Liver (tissue), 7 donors: ENCODE measurements at regions not wholly inside any gene's neighbourhood (a gene's known extent, or its start where the extent isn't known, plus 50 kb on each side); places are given as distances from the start of the nearest gene placed in this dataset.

Experiments
- DNase-seq: peaks from one replicate; pipeline ENCODE4 v3.0.0-alpha.2; 2017; ENCODE audit warnings: low spot score
- H3K27ac ChIP-seq, 2 donors: one replicate each; pipeline ENCODE4 v1.7.0; 2013; ENCODE audit warnings: inconsistent platforms in 2 of 2, low read length in 2 of 2, control low read depth in 1 of 2, low read depth in 1 of 2, mild to moderate bottlenecking in 1 of 2
- H3K27me3 ChIP-seq, 4 donors: one replicate each; pipeline versions ENCODE4 v1.6.1 to v1.7.0; 2013; ENCODE audit warnings: low read length in 3 of 4, inconsistent platforms in 1 of 4, mild to moderate bottlenecking in 1 of 4, moderate library complexity in 1 of 4; ENCODE audit not compliant: control insufficient read depth in 4 of 4, insufficient read depth in 4 of 4
- H3K36me3 ChIP-seq, 4 donors: one replicate each; pipeline versions ENCODE4 v1.6.1 to v1.7.0; 2013; ENCODE audit warnings: low read length in 3 of 4, mild to moderate bottlenecking in 3 of 4, low read depth in 1 of 4, moderate library complexity in 1 of 4; ENCODE audit not compliant: control insufficient read depth in 4 of 4, insufficient read depth in 3 of 4
- H3K4me1 ChIP-seq, 4 donors: one replicate each; pipeline versions ENCODE4 v1.6.1 to v1.7.0; 2013; ENCODE audit warnings: low read length in 3 of 4, mild to moderate bottlenecking in 3 of 4, moderate library complexity in 1 of 4; ENCODE audit not compliant: control insufficient read depth in 4 of 4, insufficient read depth in 4 of 4
- H3K4me3 ChIP-seq, 3 donors: one replicate each; pipeline versions ENCODE4 v1.6.1 to v1.7.0; 2013; ENCODE audit warnings: low read length in 3 of 3, control low read depth in 1 of 3, low read depth in 1 of 3, mild to moderate bottlenecking in 1 of 3
- H3K9ac ChIP-seq, 2 donors: one replicate each; pipeline ENCODE4 v1.7.0; 2013; ENCODE audit warnings: low read length in 2 of 2, mild to moderate bottlenecking in 2 of 2, moderate library complexity in 2 of 2, control low read depth in 1 of 2, low read depth in 1 of 2
- H3K9me3 ChIP-seq, 4 donors: one replicate each; pipeline versions ENCODE4 v1.6.1 to v1.7.0; 2013; ENCODE audit warnings: low read length in 3 of 4; ENCODE audit not compliant: control insufficient read depth in 4 of 4
- ATF3 ChIP-seq: IDR thresholded peaks from 2 replicates; pipeline ENCODE4 v1.6.1; 2016; ENCODE audit warnings: antibody characterized with exemption
- FOXA1 ChIP-seq: IDR thresholded peaks from 2 replicates; pipeline ENCODE4 v1.6.1; 2016; ENCODE audit warnings: antibody characterized with exemption
- FOXA2 ChIP-seq: IDR thresholded peaks from 2 replicates; pipeline ENCODE4 v1.6.1; 2016; ENCODE audit warnings: antibody characterized with exemption
- GABPA ChIP-seq, 2 donors: IDR thresholded peaks in 1 of 2; conservative IDR thresholded peaks in 1 of 2; 2 replicates each; pipeline ENCODE4 v1.6.1; 2016; ENCODE audit warnings: antibody characterized with exemption in 2 of 2, mild to moderate bottlenecking in 1 of 2, moderate library complexity in 1 of 2
- HNF4A ChIP-seq, 2 donors: conservative IDR thresholded peaks; 2 replicates each; pipeline ENCODE4 v1.6.1; 2016; ENCODE audit warnings: antibody characterized with exemption in 2 of 2, mild to moderate bottlenecking in 2 of 2
- NR2F2 ChIP-seq: IDR thresholded peaks from 2 replicates; pipeline ENCODE4 v1.6.1; 2016; ENCODE audit warnings: antibody characterized with exemption
- RAD21 ChIP-seq, 2 donors: IDR thresholded peaks; 2 replicates each; pipeline ENCODE4 v1.6.1; 2016; ENCODE audit warnings: antibody characterized with exemption in 2 of 2, mild to moderate bottlenecking in 2 of 2
- SP1 ChIP-seq: IDR thresholded peaks from 2 replicates; pipeline ENCODE4 v1.6.1; 2018; ENCODE audit warnings: antibody characterized with exemption, mild to moderate bottlenecking
- TAF1 ChIP-seq: conservative IDR thresholded peaks from 2 replicates; pipeline ENCODE4 v1.6.1; 2016; ENCODE audit warnings: antibody characterized with exemption, mild to moderate bottlenecking
- WGBS: extraction: QIAGEN DNeasy Blood & Tissue Kit; methylation state at CpG from one replicate; pipeline ENCODE4 v1.1.7; 2013; 5-methylcytosine and 5-hydroxymethylcytosine counted together
- TF ChIP-seq, protein P1 (sequence below): IDR thresholded peaks from 2 replicates; pipeline ENCODE4 v1.6.1; 2016; ENCODE audit warnings: antibody characterized with exemption
- TF ChIP-seq, protein P2 (sequence below): IDR thresholded peaks from 2 replicates; pipeline ENCODE4 v1.6.1; 2016; ENCODE audit warnings: antibody characterized with exemption
- TF ChIP-seq, protein P3 (sequence below): IDR thresholded peaks from 2 replicates; pipeline ENCODE4 v1.6.1; 2016; ENCODE audit warnings: antibody characterized with exemption, mild to moderate bottlenecking
- donor health status: healthy.
- donor health status: healthy.
- donor health status: healthy.
- donor health status: healthy.

DNA sequence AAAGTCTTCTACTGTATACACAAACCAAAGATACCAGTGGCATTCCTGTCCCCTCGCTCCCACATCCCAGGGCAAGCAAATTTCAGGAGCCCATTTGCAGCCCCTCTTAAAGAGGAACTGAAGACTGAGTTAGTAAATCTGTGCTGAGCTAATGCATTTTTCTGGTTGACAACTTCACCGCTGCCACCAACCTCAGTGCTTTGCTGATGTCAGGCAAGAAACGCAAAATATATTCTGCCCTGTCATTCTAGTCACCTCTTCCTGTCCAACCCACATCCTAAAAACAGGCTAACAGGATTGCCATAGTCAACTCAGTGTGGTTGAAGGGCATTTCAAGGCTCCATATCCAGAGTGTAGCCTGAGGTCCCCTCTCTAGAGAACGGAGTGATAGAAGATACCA lies 59.4 kb upstream of the FICD start (continued):
- TF ChIP-seq ATF3 = no peak
- TF ChIP-seq, protein P1, sequence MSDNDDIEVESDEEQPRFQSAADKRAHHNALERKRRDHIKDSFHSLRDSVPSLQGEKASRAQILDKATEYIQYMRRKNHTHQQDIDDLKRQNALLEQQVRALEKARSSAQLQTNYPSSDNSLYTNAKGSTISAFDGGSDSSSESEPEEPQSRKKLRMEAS = no peak

DNA sequence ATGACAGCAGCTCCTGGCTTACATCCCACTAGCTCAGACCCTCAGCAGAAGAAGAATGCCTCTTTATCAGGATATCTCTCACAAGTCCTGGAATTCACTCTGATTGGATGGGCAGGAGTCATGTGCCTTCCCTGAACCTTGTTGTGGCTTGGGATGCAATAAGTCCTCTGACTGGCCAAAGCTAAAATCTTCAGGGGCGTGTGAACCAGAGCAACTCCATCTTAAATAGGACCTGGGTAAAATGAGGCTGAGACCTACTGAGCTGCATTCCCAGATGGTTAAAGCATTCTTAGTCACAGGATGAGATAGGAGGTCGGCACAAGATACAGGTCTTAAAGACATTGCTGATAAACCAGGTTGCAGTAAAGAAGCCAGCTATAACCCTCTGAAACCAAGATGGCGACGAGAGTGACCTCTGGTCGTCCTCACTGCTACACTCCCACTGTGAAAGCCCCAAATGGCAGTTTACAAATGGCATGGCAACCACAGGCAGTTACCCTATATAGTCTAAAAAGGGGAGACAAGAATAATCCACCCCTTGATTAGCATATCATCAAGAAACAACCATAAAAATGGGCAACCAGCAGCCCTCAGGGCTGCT lies 60.4 kb upstream of the FICD start:
- Histone ChIP-seq H3K36me3 (no peaks in the 10 kb centered on the region), H3K9ac (no peak overlapping the region), H3K4me3 (no peak overlapping the region), H3K27me3 (peaks cover 0 to 4% (median 2%) of the 10 kb centered on the region in 4 donors), H3K4me1 (no peaks in the 10 kb centered on the region), H3K9me3 (no peaks in the 10 kb centered on the region), H3K27ac (no peak overlapping the region)
- TF ChIP-seq FOXA2 (no peak), ATF3 (no peak), NR2F2 (no peak), RAD21 (IDR thresholded peaks at IDR 0.05) (no peak), SP1 (no peak), FOXA1 (no peak)
- TF ChIP-seq, protein P1 = no peak
- TF ChIP-seq, protein P2, sequence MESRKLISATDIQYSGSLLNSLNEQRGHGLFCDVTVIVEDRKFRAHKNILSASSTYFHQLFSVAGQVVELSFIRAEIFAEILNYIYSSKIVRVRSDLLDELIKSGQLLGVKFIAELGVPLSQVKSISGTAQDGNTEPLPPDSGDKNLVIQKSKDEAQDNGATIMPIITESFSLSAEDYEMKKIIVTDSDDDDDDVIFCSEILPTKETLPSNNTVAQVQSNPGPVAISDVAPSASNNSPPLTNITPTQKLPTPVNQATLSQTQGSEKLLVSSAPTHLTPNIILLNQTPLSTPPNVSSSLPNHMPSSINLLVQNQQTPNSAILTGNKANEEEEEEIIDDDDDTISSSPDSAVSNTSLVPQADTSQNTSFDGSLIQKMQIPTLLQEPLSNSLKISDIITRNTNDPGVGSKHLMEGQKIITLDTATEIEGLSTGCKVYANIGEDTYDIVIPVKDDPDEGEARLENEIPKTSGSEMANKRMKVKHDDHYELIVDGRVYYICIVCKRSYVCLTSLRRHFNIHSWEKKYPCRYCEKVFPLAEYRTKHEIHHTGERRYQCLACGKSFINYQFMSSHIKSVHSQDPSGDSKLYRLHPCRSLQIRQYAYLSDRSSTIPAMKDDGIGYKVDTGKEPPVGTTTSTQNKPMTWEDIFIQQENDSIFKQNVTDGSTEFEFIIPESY = no peak
- TF ChIP-seq, protein P3, sequence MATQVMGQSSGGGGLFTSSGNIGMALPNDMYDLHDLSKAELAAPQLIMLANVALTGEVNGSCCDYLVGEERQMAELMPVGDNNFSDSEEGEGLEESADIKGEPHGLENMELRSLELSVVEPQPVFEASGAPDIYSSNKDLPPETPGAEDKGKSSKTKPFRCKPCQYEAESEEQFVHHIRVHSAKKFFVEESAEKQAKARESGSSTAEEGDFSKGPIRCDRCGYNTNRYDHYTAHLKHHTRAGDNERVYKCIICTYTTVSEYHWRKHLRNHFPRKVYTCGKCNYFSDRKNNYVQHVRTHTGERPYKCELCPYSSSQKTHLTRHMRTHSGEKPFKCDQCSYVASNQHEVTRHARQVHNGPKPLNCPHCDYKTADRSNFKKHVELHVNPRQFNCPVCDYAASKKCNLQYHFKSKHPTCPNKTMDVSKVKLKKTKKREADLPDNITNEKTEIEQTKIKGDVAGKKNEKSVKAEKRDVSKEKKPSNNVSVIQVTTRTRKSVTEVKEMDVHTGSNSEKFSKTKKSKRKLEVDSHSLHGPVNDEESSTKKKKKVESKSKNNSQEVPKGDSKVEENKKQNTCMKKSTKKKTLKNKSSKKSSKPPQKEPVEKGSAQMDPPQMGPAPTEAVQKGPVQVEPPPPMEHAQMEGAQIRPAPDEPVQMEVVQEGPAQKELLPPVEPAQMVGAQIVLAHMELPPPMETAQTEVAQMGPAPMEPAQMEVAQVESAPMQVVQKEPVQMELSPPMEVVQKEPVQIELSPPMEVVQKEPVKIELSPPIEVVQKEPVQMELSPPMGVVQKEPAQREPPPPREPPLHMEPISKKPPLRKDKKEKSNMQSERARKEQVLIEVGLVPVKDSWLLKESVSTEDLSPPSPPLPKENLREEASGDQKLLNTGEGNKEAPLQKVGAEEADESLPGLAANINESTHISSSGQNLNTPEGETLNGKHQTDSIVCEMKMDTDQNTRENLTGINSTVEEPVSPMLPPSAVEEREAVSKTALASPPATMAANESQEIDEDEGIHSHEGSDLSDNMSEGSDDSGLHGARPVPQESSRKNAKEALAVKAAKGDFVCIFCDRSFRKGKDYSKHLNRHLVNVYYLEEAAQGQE = no peak
- no peak for DNase-seq
- 66% methylated on average over 5 of the region's 5 CpGs for WGBS

- WGBS = 43% methylated on average over 2 of the region's 2 CpGs
- TF ChIP-seq TAF1 = no peak
- TF ChIP-seq RAD21 (IDR thresholded peaks at IDR 0.05) = no peak
- no peak for TF ChIP-seq HNF4A (conservative IDR thresholded peaks at IDR 0.05)
- TF ChIP-seq SP1 = no peak
- TF ChIP-seq, protein P3 = no peak
- TF ChIP-seq GABPA (IDR thresholded peaks at IDR 0.05 in 1 of 2, conservative IDR thresholded peaks at IDR 0.05 in 1 of 2) = no peak
- TF ChIP-seq, protein P1 = no peak
- no peak for DNase-seq
- H3K9me3 ChIP-seq = no peaks in the 10 kb centered on the region
- H3K27me3 ChIP-seq = no peaks in the 10 kb centered on the region
- H3K36me3 ChIP-seq = no peaks in the 10 kb centered on the region
- no peak overlapping the region for H3K4me3 ChIP-seq
- H3K27ac ChIP-seq = no peak overlapping the region
- no peak overlapping the region for H3K9ac ChIP-seq
- no peaks in the 10 kb centered on the region for H3K4me1 ChIP-seq
Observed at GRCh38 chr12:108449478-108449877, 65.6 kb upstream of the FICD start.
